CD4-positive, alpha-beta T cell treated with Interleukin-6 at 100 ng/mL for 8 hours (primary cell): ENCODE measurements at regions not wholly inside any gene's neighbourhood (a gene's known extent, or its start where the extent isn't known, plus 50 kb on each side); places are given as distances from the start of the nearest gene placed in this dataset.

Experiments
- DNase-seq: peaks from one replicate; pipeline ENCODE4 v3.0.0-alpha.2; 2020; ENCODE audit warnings: mixed read lengths, low spot score

GRCh38 chr2:129252781-129253460 is 726.5 kb upstream of the RAB6C start:
- no peak for DNase-seq

GRCh38 chr2:129253461-129253812 is 726.0 kb upstream of the RAB6C start:
- no peak for DNase-seq

GRCh38 chr2:129254718-129255117 is 724.7 kb upstream of the RAB6C start:
- DNase-seq, result no peak

GRCh38 chr2:129255610-129256313 is 723.7 kb upstream of the RAB6C start:
- no peak for DNase-seq

GRCh38 chr2:129256642-129257041 is 722.8 kb upstream of the RAB6C start:
- no peak for DNase-seq

- no peak for DNase-seq
Measured at GRCh38 chr2:129262934-129263333, 716.5 kb upstream of the RAB6C start.

GRCh38 chr2:129263939-129264338 is 715.5 kb upstream of the RAB6C start:
- no peak for DNase-seq

GRCh38 chr2:129267559-129267958 is 711.9 kb upstream of the RAB6C start:
- DNase-seq, result no peak

GRCh38 chr2:129273266-129274037 is 706.0 kb upstream of the RAB6C start:
- no peak for DNase-seq

GRCh38 chr2:129274038-129274415 is 705.4 kb upstream of the RAB6C start:
- DNase-seq, result no peak

GRCh38 chr2:129274918-129275317 is 704.5 kb upstream of the RAB6C start:
- no peak for DNase-seq

- DNase-seq, result no peak
Measured at GRCh38 chr2:129275706-129276105, 703.8 kb upstream of the RAB6C start.

GRCh38 chr2:129276978-129277584 is 702.4 kb upstream of the RAB6C start:
- DNase-seq, result no peak

- DNase-seq, result no peak
Measured at GRCh38 chr2:129277585-129277981, 701.9 kb upstream of the RAB6C start.

GRCh38 chr2:129281791-129282530 is 697.5 kb upstream of the RAB6C start:
- no peak for DNase-seq

- DNase-seq, result no peak
Measured at GRCh38 chr2:129285012-129285411, 694.5 kb upstream of the RAB6C start.

- DNase-seq, result no peak
Measured at GRCh38 chr2:129293326-129293725, 686.1 kb upstream of the RAB6C start.

GRCh38 chr2:129296396-129296795 is 683.1 kb upstream of the RAB6C start:
- no peak for DNase-seq

GRCh38 chr2:129296806-129297205 is 682.7 kb upstream of the RAB6C start:
- no peak for DNase-seq

GRCh38 chr2:129297430-129297829 is 682.0 kb upstream of the RAB6C start:
- DNase-seq, result no peak

GRCh38 chr2:129299338-129299737 is 680.1 kb upstream of the RAB6C start:
- DNase-seq, result no peak

- DNase-seq, result no peak
Measured at GRCh38 chr2:129299756-129300155, 679.7 kb upstream of the RAB6C start.
